Liver (tissue), 7 donors: ENCODE measurements at regions not wholly inside any gene's neighbourhood (a gene's known extent, or its start where the extent isn't known, plus 50 kb on each side); places are given as distances from the start of the nearest gene placed in this dataset.

ENCODE experiments used
- DNase-seq: peaks from one replicate; pipeline ENCODE4 v3.0.0-alpha.2; 2017; ENCODE audit warnings: low spot score
- H3K27ac ChIP-seq, 2 donors: one replicate each; pipeline ENCODE4 v1.7.0; 2013; ENCODE audit warnings: inconsistent platforms in 2 of 2, low read length in 2 of 2, control low read depth in 1 of 2, low read depth in 1 of 2, mild to moderate bottlenecking in 1 of 2
- H3K27me3 ChIP-seq, 4 donors: one replicate each; pipeline versions ENCODE4 v1.6.1 to v1.7.0; 2013; ENCODE audit warnings: low read length in 3 of 4, inconsistent platforms in 1 of 4, mild to moderate bottlenecking in 1 of 4, moderate library complexity in 1 of 4; ENCODE audit not compliant: control insufficient read depth in 4 of 4, insufficient read depth in 4 of 4
- H3K36me3 ChIP-seq, 4 donors: one replicate each; pipeline versions ENCODE4 v1.6.1 to v1.7.0; 2013; ENCODE audit warnings: low read length in 3 of 4, mild to moderate bottlenecking in 3 of 4, low read depth in 1 of 4, moderate library complexity in 1 of 4; ENCODE audit not compliant: control insufficient read depth in 4 of 4, insufficient read depth in 3 of 4
- H3K4me1 ChIP-seq, 4 donors: one replicate each; pipeline versions ENCODE4 v1.6.1 to v1.7.0; 2013; ENCODE audit warnings: low read length in 3 of 4, mild to moderate bottlenecking in 3 of 4, moderate library complexity in 1 of 4; ENCODE audit not compliant: control insufficient read depth in 4 of 4, insufficient read depth in 4 of 4
- H3K4me3 ChIP-seq, 3 donors: one replicate each; pipeline versions ENCODE4 v1.6.1 to v1.7.0; 2013; ENCODE audit warnings: low read length in 3 of 3, control low read depth in 1 of 3, low read depth in 1 of 3, mild to moderate bottlenecking in 1 of 3
- H3K9ac ChIP-seq, 2 donors: one replicate each; pipeline ENCODE4 v1.7.0; 2013; ENCODE audit warnings: low read length in 2 of 2, mild to moderate bottlenecking in 2 of 2, moderate library complexity in 2 of 2, control low read depth in 1 of 2, low read depth in 1 of 2
- H3K9me3 ChIP-seq, 4 donors: one replicate each; pipeline versions ENCODE4 v1.6.1 to v1.7.0; 2013; ENCODE audit warnings: low read length in 3 of 4; ENCODE audit not compliant: control insufficient read depth in 4 of 4
- EGR1 ChIP-seq, 2 donors: IDR thresholded peaks; 2 replicates each; pipeline ENCODE4 v1.6.1; 2016 to 2018; ENCODE audit warnings: antibody characterized with exemption in 2 of 2, low read depth in 2 of 2
- FOXA1 ChIP-seq: IDR thresholded peaks from 2 replicates; pipeline ENCODE4 v1.6.1; 2016; ENCODE audit warnings: antibody characterized with exemption
- GABPA ChIP-seq, 2 donors: IDR thresholded peaks in 1 of 2; conservative IDR thresholded peaks in 1 of 2; 2 replicates each; pipeline ENCODE4 v1.6.1; 2016; ENCODE audit warnings: antibody characterized with exemption in 2 of 2, mild to moderate bottlenecking in 1 of 2, moderate library complexity in 1 of 2
- HNF4A ChIP-seq, 2 donors: conservative IDR thresholded peaks; 2 replicates each; pipeline ENCODE4 v1.6.1; 2016; ENCODE audit warnings: antibody characterized with exemption in 2 of 2, mild to moderate bottlenecking in 2 of 2
- HNF4G ChIP-seq: IDR thresholded peaks from 2 replicates; pipeline ENCODE4 v1.6.1; 2016; ENCODE audit warnings: antibody characterized with exemption
- JUND ChIP-seq, 2 donors: IDR thresholded peaks; 2 replicates each; pipeline ENCODE4 v1.6.1; 2016; ENCODE audit warnings: antibody characterized with exemption in 2 of 2
- NR2F2 ChIP-seq: IDR thresholded peaks from 2 replicates; pipeline ENCODE4 v1.6.1; 2016; ENCODE audit warnings: antibody characterized with exemption
- RAD21 ChIP-seq, 2 donors: IDR thresholded peaks; 2 replicates each; pipeline ENCODE4 v1.6.1; 2016; ENCODE audit warnings: antibody characterized with exemption in 2 of 2, mild to moderate bottlenecking in 2 of 2
- RXRA ChIP-seq, 2 donors: IDR thresholded peaks; 2 replicates each; pipeline ENCODE4 v1.6.1; 2017 to 2018; ENCODE audit warnings: antibody characterized with exemption in 2 of 2, mild to moderate bottlenecking in 1 of 2
- SP1 ChIP-seq: IDR thresholded peaks from 2 replicates; pipeline ENCODE4 v1.6.1; 2018; ENCODE audit warnings: antibody characterized with exemption, mild to moderate bottlenecking
- TAF1 ChIP-seq: conservative IDR thresholded peaks from 2 replicates; pipeline ENCODE4 v1.6.1; 2016; ENCODE audit warnings: antibody characterized with exemption, mild to moderate bottlenecking
- YY1 ChIP-seq: IDR thresholded peaks from 2 replicates; pipeline ENCODE4 v1.6.1; 2016; ENCODE audit warnings: antibody characterized with exemption, mild to moderate bottlenecking
- WGBS: extraction: QIAGEN DNeasy Blood & Tissue Kit; methylation state at CpG from one replicate; pipeline ENCODE4 v1.1.7; 2013; 5-methylcytosine and 5-hydroxymethylcytosine counted together
- TF ChIP-seq, protein P1 (sequence below): IDR thresholded peaks from 2 replicates; pipeline ENCODE4 v1.6.1; 2016; ENCODE audit warnings: antibody characterized with exemption, mild to moderate bottlenecking
- TF ChIP-seq, protein P2 (sequence below): IDR thresholded peaks from 2 replicates; pipeline ENCODE4 v1.6.1; 2016; ENCODE audit warnings: antibody characterized with exemption
- donor health status: healthy.
- donor health status: healthy.
- donor health status: healthy.
- donor health status: healthy.

DNA sequence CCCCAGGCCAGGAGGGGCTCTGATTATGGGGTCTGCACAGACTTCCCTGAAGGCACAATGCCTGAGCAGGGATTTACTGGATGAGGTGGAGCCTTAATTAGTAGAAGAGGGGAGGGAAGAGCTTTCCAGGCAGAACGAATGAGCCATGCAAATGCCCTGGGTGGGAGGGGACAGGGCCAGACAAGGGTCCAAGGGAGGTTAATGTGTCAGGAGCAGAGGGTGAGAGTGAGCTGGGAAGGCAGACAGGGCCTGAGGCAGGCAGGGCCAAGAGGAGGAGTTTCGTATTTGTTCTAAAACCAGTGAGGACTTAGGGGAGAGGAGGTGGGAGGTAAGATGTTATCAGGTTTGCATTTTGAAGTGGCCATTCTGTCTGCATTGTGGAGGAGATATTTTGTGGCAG, 65.3 kb downstream of the NPY start:
- 59% methylated on average over 2 of the region's 2 CpGs for WGBS
- Histone ChIP-seq H3K9ac (no peak overlapping the region), H3K27me3 (no peaks in the 10 kb centered on the region), H3K9me3 (peaks cover 0 to 2% (median 0%) of the 10 kb centered on the region in 4 donors), H3K4me1 (no peaks in the 10 kb centered on the region), H3K36me3 (no peaks in the 10 kb centered on the region), H3K27ac (no peak overlapping the region), H3K4me3 (no peak overlapping the region)
- DNase-seq, result no peak
- TF ChIP-seq SP1 (no peak), YY1 (no peak), RAD21 (IDR thresholded peaks at IDR 0.05) (no peak), HNF4A (conservative IDR thresholded peaks at IDR 0.05) (no peak), RXRA (IDR thresholded peaks at IDR 0.05) (no peak), NR2F2 (no peak)
- TF ChIP-seq, protein P1, sequence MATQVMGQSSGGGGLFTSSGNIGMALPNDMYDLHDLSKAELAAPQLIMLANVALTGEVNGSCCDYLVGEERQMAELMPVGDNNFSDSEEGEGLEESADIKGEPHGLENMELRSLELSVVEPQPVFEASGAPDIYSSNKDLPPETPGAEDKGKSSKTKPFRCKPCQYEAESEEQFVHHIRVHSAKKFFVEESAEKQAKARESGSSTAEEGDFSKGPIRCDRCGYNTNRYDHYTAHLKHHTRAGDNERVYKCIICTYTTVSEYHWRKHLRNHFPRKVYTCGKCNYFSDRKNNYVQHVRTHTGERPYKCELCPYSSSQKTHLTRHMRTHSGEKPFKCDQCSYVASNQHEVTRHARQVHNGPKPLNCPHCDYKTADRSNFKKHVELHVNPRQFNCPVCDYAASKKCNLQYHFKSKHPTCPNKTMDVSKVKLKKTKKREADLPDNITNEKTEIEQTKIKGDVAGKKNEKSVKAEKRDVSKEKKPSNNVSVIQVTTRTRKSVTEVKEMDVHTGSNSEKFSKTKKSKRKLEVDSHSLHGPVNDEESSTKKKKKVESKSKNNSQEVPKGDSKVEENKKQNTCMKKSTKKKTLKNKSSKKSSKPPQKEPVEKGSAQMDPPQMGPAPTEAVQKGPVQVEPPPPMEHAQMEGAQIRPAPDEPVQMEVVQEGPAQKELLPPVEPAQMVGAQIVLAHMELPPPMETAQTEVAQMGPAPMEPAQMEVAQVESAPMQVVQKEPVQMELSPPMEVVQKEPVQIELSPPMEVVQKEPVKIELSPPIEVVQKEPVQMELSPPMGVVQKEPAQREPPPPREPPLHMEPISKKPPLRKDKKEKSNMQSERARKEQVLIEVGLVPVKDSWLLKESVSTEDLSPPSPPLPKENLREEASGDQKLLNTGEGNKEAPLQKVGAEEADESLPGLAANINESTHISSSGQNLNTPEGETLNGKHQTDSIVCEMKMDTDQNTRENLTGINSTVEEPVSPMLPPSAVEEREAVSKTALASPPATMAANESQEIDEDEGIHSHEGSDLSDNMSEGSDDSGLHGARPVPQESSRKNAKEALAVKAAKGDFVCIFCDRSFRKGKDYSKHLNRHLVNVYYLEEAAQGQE, result no peak

DNA sequence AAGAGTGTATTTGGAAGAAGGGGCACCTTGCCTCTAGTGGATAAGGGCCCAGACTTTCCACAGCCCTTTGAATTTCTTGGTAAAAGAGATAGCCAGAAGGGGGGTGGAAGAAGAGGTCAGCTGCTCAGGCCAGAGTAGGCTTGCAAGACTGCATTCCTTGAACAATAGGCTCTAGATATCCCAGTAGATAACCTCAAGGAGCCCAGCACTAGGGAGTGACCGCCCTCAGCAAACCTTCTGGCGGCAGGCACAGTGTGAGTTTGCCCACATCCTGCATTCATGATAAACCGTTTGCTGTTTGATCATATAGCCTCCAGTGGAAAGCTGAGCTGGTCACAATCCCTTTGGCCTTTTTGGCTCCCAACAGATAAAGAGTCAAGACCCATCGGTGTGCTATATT, 70.5 kb downstream of the NPY start:
- H3K9ac ChIP-seq, result no peak overlapping the region

More for the DNA sequence above, 70.5 kb downstream of the NPY start:
- Histone ChIP-seq H3K27me3 (no peaks in the 10 kb centered on the region), H3K4me1 (no peaks in the 10 kb centered on the region), H3K36me3 (no peaks in the 10 kb centered on the region), H3K27ac (no peak overlapping the region), H3K4me3 (no peak overlapping the region), H3K9me3 (peaks cover 0 to 2% (median 0%) of the 10 kb centered on the region in 4 donors)
- no peak for TF ChIP-seq HNF4G
- no peak for TF ChIP-seq JUND (IDR thresholded peaks at IDR 0.05)
- TF ChIP-seq, protein P1, result no peak
- no peak for TF ChIP-seq TAF1
- TF ChIP-seq, protein P2, sequence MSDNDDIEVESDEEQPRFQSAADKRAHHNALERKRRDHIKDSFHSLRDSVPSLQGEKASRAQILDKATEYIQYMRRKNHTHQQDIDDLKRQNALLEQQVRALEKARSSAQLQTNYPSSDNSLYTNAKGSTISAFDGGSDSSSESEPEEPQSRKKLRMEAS, result no peak
- no peak for TF ChIP-seq YY1
- no peak for TF ChIP-seq GABPA (IDR thresholded peaks at IDR 0.05 in 1 of 2, conservative IDR thresholded peaks at IDR 0.05 in 1 of 2)
- TF ChIP-seq EGR1 (IDR thresholded peaks at IDR 0.05; ENCODE audit: low read depth in 2 of 2), result no peak
- no peak for TF ChIP-seq SP1
- no peak for TF ChIP-seq FOXA1
- TF ChIP-seq NR2F2, result no peak
- no peak for TF ChIP-seq RXRA (IDR thresholded peaks at IDR 0.05)
- WGBS, result 52% methylated on average over 4 of the region's 4 CpGs
- DNase-seq, result no peak
